HPDE6-E6E7 (cell line): ENCODE measurements at regions not wholly inside any gene's neighbourhood (a gene's known extent, or its start where the extent isn't known, plus 50 kb on each side); places are given as distances from the start of the nearest gene placed in this dataset.
"Not testable (repeated sequence)": the region's sequence is repeated elsewhere in the genome, so short reads cannot be mapped to it uniquely, and the experiment has no call there.

Experiments
- DNase-seq: peaks from one replicate; pipeline ENCODE4 v3.0.0; 2011; ENCODE audit warnings: missing footprints; ENCODE audit errors: extremely low spot score

- DNase-seq = no peak
These were observed 160.4 kb upstream of the MAFB start for GRCh38 chr20:40849456-40849855.

- DNase-seq = no peak
These were observed 162.0 kb upstream of the MAFB start for GRCh38 chr20:40851051-40851450.

GRCh38 chr20:40855269-40855668 is 166.2 kb upstream of the MAFB start:
- no peak for DNase-seq

GRCh38 chr20:40856653-40857052 is 167.6 kb upstream of the MAFB start:
- DNase-seq = no peak

- DNase-seq = no peak
These were observed 168.1 kb upstream of the TOP1 start for GRCh38 chr20:40860487-40860902.

- no peak for DNase-seq
These were observed 167.1 kb upstream of the TOP1 start for GRCh38 chr20:40861427-40862008.

- no peak for DNase-seq
These were observed 165.2 kb upstream of the TOP1 start for GRCh38 chr20:40863355-40863919.

- no peak for DNase-seq
These were observed 164.2 kb upstream of the TOP1 start for GRCh38 chr20:40864470-40864869.

GRCh38 chr20:40865095-40865494 is 163.5 kb upstream of the TOP1 start:
- DNase-seq = no peak

GRCh38 chr20:40866056-40866455 is 162.6 kb upstream of the TOP1 start:
- DNase-seq = no peak

- DNase-seq = no peak
These were observed 159.9 kb upstream of the TOP1 start for GRCh38 chr20:40868551-40869217.

GRCh38 chr20:40869218-40870147 is 159.1 kb upstream of the TOP1 start:
- DNase-seq = no peak

GRCh38 chr20:40875116-40876085 is 153.2 kb upstream of the TOP1 start:
- DNase-seq = no peak

- DNase-seq = not testable (repeated sequence)
These were observed 150.5 kb upstream of the TOP1 start for GRCh38 chr20:40878099-40878498.

- no peak for DNase-seq
These were observed 148.4 kb upstream of the TOP1 start for GRCh38 chr20:40880063-40880728.

GRCh38 chr20:40880729-40881109 is 147.9 kb upstream of the TOP1 start:
- DNase-seq = no peak

- no peak for DNase-seq
These were observed 146.5 kb upstream of the TOP1 start for GRCh38 chr20:40882152-40882551.

- no peak for DNase-seq
These were observed 145.5 kb upstream of the TOP1 start for GRCh38 chr20:40883097-40883496.

GRCh38 chr20:40887105-40887504 is 141.5 kb upstream of the TOP1 start:
- no peak for DNase-seq

- not testable (repeated sequence) for DNase-seq
These were observed 139.4 kb upstream of the TOP1 start for GRCh38 chr20:40889266-40889665.

- DNase-seq = no peak
These were observed 138.4 kb upstream of the TOP1 start for GRCh38 chr20:40890181-40890580.
